Cardiac muscle cell (in vitro differentiated cells and primary cell): ENCODE measurements at regions not wholly inside any gene's neighbourhood (a gene's known extent, or its start where the extent isn't known, plus 50 kb on each side); places are given as distances from the start of the nearest gene placed in this dataset.

Source experiments
- DNase-seq, 2 donors: peaks; one replicate each; pipeline versions ENCODE4 v3.0.0 to v3.0.0-alpha.2; 2010 to 2017; ENCODE audit warnings: low read depth in 1 of 2, low spot score in 1 of 2
- H3K27ac ChIP-seq: fragments of 200-600 bp; sonication (generic); 2 replicates; pipeline ENCODE4 v1.5.1; 2016
- H3K27me3 ChIP-seq: fragments of 200-600 bp; sonication (generic); 2 replicates; pipeline ENCODE4 v1.6.0; 2016; ENCODE audit warnings: control low read depth
- H3K36me3 ChIP-seq: fragments of 200-600 bp; sonication (generic); 2 replicates; pipeline ENCODE4 v1.5.1; 2016; ENCODE audit warnings: control low read depth
- H3K4me1 ChIP-seq: fragments of 200-600 bp; sonication (generic); 2 replicates; pipeline ENCODE4 v1.8.1; 2017; ENCODE audit warnings: low read depth, mild to moderate bottlenecking, mixed run types
- H3K4me3 ChIP-seq: fragments of 200-600 bp; sonication (generic); 2 replicates; pipeline ENCODE4 v1.5.1; 2016; ENCODE audit warnings: mild to moderate bottlenecking
- H3K9me3 ChIP-seq: fragments of 200-600 bp; sonication (generic); 2 replicates; pipeline ENCODE4 v1.5.1; 2017; ENCODE audit warnings: low read depth, mild to moderate bottlenecking, control low read depth
- CTCF ChIP-seq: IDR thresholded peaks from 2 replicates; pipeline ENCODE4 v1.5.1; 2012; ENCODE audit warnings: low read depth, mild to moderate bottlenecking, low read length

GRCh38 chr16:5850632-5851392 lies 753.2 kb upstream of the EEF2KMT start:
- TF ChIP-seq CTCF = no peak
- H3K4me1 ChIP-seq = no peaks in the 10 kb centered on the region
- DNase-seq = no peak
- no peaks in the 10 kb centered on the region for H3K27me3 ChIP-seq
- H3K4me3 ChIP-seq = no peak overlapping the region
- no peaks in the 10 kb centered on the region for H3K9me3 ChIP-seq
- H3K36me3 ChIP-seq = no peaks in the 10 kb centered on the region
- H3K27ac ChIP-seq = no peak overlapping the region

GRCh38 chr16:5845046-5845445 lies 747.5 kb upstream of the EEF2KMT start:
- Histone ChIP-seq H3K27ac (no peak overlapping the region), H3K4me3 (no peak overlapping the region), H3K27me3 (no peaks in the 10 kb centered on the region), H3K36me3 (no peaks in the 10 kb centered on the region), H3K9me3 (no peaks in the 10 kb centered on the region), H3K4me1 (no peaks in the 10 kb centered on the region)
- no peak for TF ChIP-seq CTCF
- no peak for DNase-seq

GRCh38 chr16:5841974-5842373 lies 744.4 kb upstream of the EEF2KMT start:
- Histone ChIP-seq H3K9me3 (no peaks in the 10 kb centered on the region), H3K36me3 (no peaks in the 10 kb centered on the region), H3K27me3 (no peaks in the 10 kb centered on the region), H3K4me3 (no peak overlapping the region), H3K27ac (no peak overlapping the region), H3K4me1 (no peaks in the 10 kb centered on the region)
- DNase-seq = no peak
- no peak for TF ChIP-seq CTCF

GRCh38 chr16:5838725-5839124 lies 741.1 kb upstream of the EEF2KMT start:
- H3K4me1 ChIP-seq = no peaks in the 10 kb centered on the region
- H3K27ac ChIP-seq = no peak overlapping the region

GRCh38 chr16:5838071-5838470 lies 740.5 kb upstream of the EEF2KMT start:
- DNase-seq = no peak
- no peaks in the 10 kb centered on the region for H3K36me3 ChIP-seq
- no peak overlapping the region for H3K27ac ChIP-seq
- no peaks in the 10 kb centered on the region for H3K27me3 ChIP-seq
- no peaks in the 10 kb centered on the region for H3K4me1 ChIP-seq
- TF ChIP-seq CTCF = no peak
- H3K9me3 ChIP-seq = no peaks in the 10 kb centered on the region
- H3K4me3 ChIP-seq = no peak overlapping the region

More at GRCh38 chr16:5838725-5839124, 741.1 kb upstream of the EEF2KMT start:
- H3K36me3 ChIP-seq = no peaks in the 10 kb centered on the region
- TF ChIP-seq CTCF = no peak
- no peaks in the 10 kb centered on the region for H3K9me3 ChIP-seq
- H3K4me3 ChIP-seq = no peak overlapping the region
- no peaks in the 10 kb centered on the region for H3K27me3 ChIP-seq
- DNase-seq = no peak
